Liver (tissue), 8 donors: ENCODE measurements at regions not wholly inside any gene's neighbourhood (a gene's known extent, or its start where the extent isn't known, plus 50 kb on each side); places are given as distances from the start of the nearest gene placed in this dataset.

Source experiments
- DNase-seq: peaks from one replicate; pipeline ENCODE4 v3.0.0-alpha.2; 2017; ENCODE audit warnings: low spot score
- H3K27ac ChIP-seq, 2 donors: one replicate each; pipeline ENCODE4 v1.7.0; 2013; ENCODE audit warnings: inconsistent platforms in 2 of 2, low read length in 2 of 2, control low read depth in 1 of 2, low read depth in 1 of 2, mild to moderate bottlenecking in 1 of 2
- H3K27me3 ChIP-seq, 4 donors: one replicate each; pipeline versions ENCODE4 v1.6.1 to v1.7.0; 2013; ENCODE audit warnings: low read length in 3 of 4, inconsistent platforms in 1 of 4, mild to moderate bottlenecking in 1 of 4, moderate library complexity in 1 of 4; ENCODE audit not compliant: control insufficient read depth in 4 of 4, insufficient read depth in 4 of 4
- H3K36me3 ChIP-seq, 4 donors: one replicate each; pipeline versions ENCODE4 v1.6.1 to v1.7.0; 2013; ENCODE audit warnings: low read length in 3 of 4, mild to moderate bottlenecking in 3 of 4, low read depth in 1 of 4, moderate library complexity in 1 of 4; ENCODE audit not compliant: control insufficient read depth in 4 of 4, insufficient read depth in 3 of 4
- H3K4me1 ChIP-seq, 4 donors: one replicate each; pipeline versions ENCODE4 v1.6.1 to v1.7.0; 2013; ENCODE audit warnings: low read length in 3 of 4, mild to moderate bottlenecking in 3 of 4, moderate library complexity in 1 of 4; ENCODE audit not compliant: control insufficient read depth in 4 of 4, insufficient read depth in 4 of 4
- H3K4me3 ChIP-seq, 3 donors: one replicate each; pipeline versions ENCODE4 v1.6.1 to v1.7.0; 2013; ENCODE audit warnings: low read length in 3 of 3, control low read depth in 1 of 3, low read depth in 1 of 3, mild to moderate bottlenecking in 1 of 3
- H3K9ac ChIP-seq, 2 donors: one replicate each; pipeline ENCODE4 v1.7.0; 2013; ENCODE audit warnings: low read length in 2 of 2, mild to moderate bottlenecking in 2 of 2, moderate library complexity in 2 of 2, control low read depth in 1 of 2, low read depth in 1 of 2
- H3K9me3 ChIP-seq, 4 donors: one replicate each; pipeline versions ENCODE4 v1.6.1 to v1.7.0; 2013; ENCODE audit warnings: low read length in 3 of 4; ENCODE audit not compliant: control insufficient read depth in 4 of 4
- CTCF ChIP-seq: fragments of 150-350 bp; IDR thresholded peaks from 2 replicates; pipeline ENCODE4 v1.5.1; 2017; ENCODE audit warnings: improper control_type of control experiment, low read depth, low read length; ENCODE audit not compliant: missing input control
- EGR1 ChIP-seq, 2 donors: IDR thresholded peaks; 2 replicates each; pipeline ENCODE4 v1.6.1; 2016 to 2018; ENCODE audit warnings: antibody characterized with exemption in 2 of 2, low read depth in 2 of 2
- FOXA1 ChIP-seq: IDR thresholded peaks from 2 replicates; pipeline ENCODE4 v1.6.1; 2016; ENCODE audit warnings: antibody characterized with exemption
- FOXA2 ChIP-seq: IDR thresholded peaks from 2 replicates; pipeline ENCODE4 v1.6.1; 2016; ENCODE audit warnings: antibody characterized with exemption
- GABPA ChIP-seq, 2 donors: IDR thresholded peaks in 1 of 2; conservative IDR thresholded peaks in 1 of 2; 2 replicates each; pipeline ENCODE4 v1.6.1; 2016; ENCODE audit warnings: antibody characterized with exemption in 2 of 2, mild to moderate bottlenecking in 1 of 2, moderate library complexity in 1 of 2
- JUND ChIP-seq, 2 donors: IDR thresholded peaks; 2 replicates each; pipeline ENCODE4 v1.6.1; 2016; ENCODE audit warnings: antibody characterized with exemption in 2 of 2
- NR2F2 ChIP-seq: IDR thresholded peaks from 2 replicates; pipeline ENCODE4 v1.6.1; 2016; ENCODE audit warnings: antibody characterized with exemption
- RAD21 ChIP-seq, 2 donors: IDR thresholded peaks; 2 replicates each; pipeline ENCODE4 v1.6.1; 2016; ENCODE audit warnings: antibody characterized with exemption in 2 of 2, mild to moderate bottlenecking in 2 of 2
- REST ChIP-seq: IDR thresholded peaks from 2 replicates; pipeline ENCODE4 v1.6.1; 2016; ENCODE audit warnings: antibody characterized with exemption, mild to moderate bottlenecking
- SP1 ChIP-seq: IDR thresholded peaks from 2 replicates; pipeline ENCODE4 v1.6.1; 2018; ENCODE audit warnings: antibody characterized with exemption, mild to moderate bottlenecking
- YY1 ChIP-seq: IDR thresholded peaks from 2 replicates; pipeline ENCODE4 v1.6.1; 2016; ENCODE audit warnings: antibody characterized with exemption, mild to moderate bottlenecking
- ZBTB33 ChIP-seq: IDR thresholded peaks from 2 replicates; pipeline ENCODE4 v1.6.1; 2016; ENCODE audit warnings: antibody characterized with exemption
- WGBS: extraction: QIAGEN DNeasy Blood & Tissue Kit; methylation state at CpG from one replicate; pipeline ENCODE4 v1.1.7; 2013; 5-methylcytosine and 5-hydroxymethylcytosine counted together
- donor health status: healthy.
- donor health status: healthy.
- donor health status: healthy.
- donor health status: healthy.
- donor health status: healthy.

- no peaks in the 10 kb centered on the region for H3K36me3 ChIP-seq
- no peak for TF ChIP-seq FOXA2
- TF ChIP-seq JUND (IDR thresholded peaks at IDR 0.05), result no peak
- TF ChIP-seq RAD21 (IDR thresholded peaks at IDR 0.05), result no peak
- no peak for TF ChIP-seq GABPA (IDR thresholded peaks at IDR 0.05 in 1 of 2, conservative IDR thresholded peaks at IDR 0.05 in 1 of 2)
- TF ChIP-seq REST, result no peak
- H3K27ac ChIP-seq, result no peak overlapping the region
- WGBS, result 92% methylated on average over 7 of the region's 7 CpGs
- H3K27me3 ChIP-seq, result no peaks in the 10 kb centered on the region
- H3K4me1 ChIP-seq, result no peaks in the 10 kb centered on the region
- H3K9ac ChIP-seq, result no peak overlapping the region
- no peak overlapping the region for H3K4me3 ChIP-seq
- no peak for DNase-seq
- H3K9me3 ChIP-seq, result peaks cover 0 to 8% (median 3%) of the 10 kb centered on the region in 4 donors
These were observed 195.1 kb downstream of the UBE3A start for GRCh38 chr15:25243800-25244097.

- Histone ChIP-seq H3K4me1 (no peaks in the 10 kb centered on the region), H3K27ac (no peak overlapping the region), H3K9me3 (peaks cover 0 to 10% (median 4%) of the 10 kb centered on the region in 4 donors), H3K9ac (no peak overlapping the region), H3K36me3 (no peaks in the 10 kb centered on the region), H3K27me3 (no peaks in the 10 kb centered on the region), H3K4me3 (no peak overlapping the region)
- TF ChIP-seq RAD21 (IDR thresholded peaks at IDR 0.05), result no peak
- TF ChIP-seq SP1, result no peak
- TF ChIP-seq CTCF, result no peak
- TF ChIP-seq JUND (IDR thresholded peaks at IDR 0.05), result no peak
- no peak for TF ChIP-seq FOXA1
- 86% methylated on average over 15 of the region's 15 CpGs for WGBS
- DNase-seq, result no peak
These were observed 193.9 kb downstream of the UBE3A start for GRCh38 chr15:25244731-25245585.

GRCh38 chr15:25245801-25246622, 192.8 kb downstream of the UBE3A start:
- H3K36me3 ChIP-seq, result no peaks in the 10 kb centered on the region
- H3K27me3 ChIP-seq, result no peaks in the 10 kb centered on the region
- peaks cover 3 to 16% (median 6%) of the 10 kb centered on the region in 4 donors for H3K9me3 ChIP-seq
- no peaks in the 10 kb centered on the region for H3K4me1 ChIP-seq
- peak; percentile 28 for DNase-seq
- H3K27ac ChIP-seq, result no peak overlapping the region
- no peak overlapping the region for H3K4me3 ChIP-seq
- WGBS, result 85% methylated on average over 17 of the region's 17 CpGs
- no peak overlapping the region for H3K9ac ChIP-seq
- TF ChIP-seq YY1 (no peak), CTCF (no peak), GABPA (IDR thresholded peaks at IDR 0.05 in 1 of 2, conservative IDR thresholded peaks at IDR 0.05 in 1 of 2) (no peak), FOXA2 (no peak), EGR1 (IDR thresholded peaks at IDR 0.05; ENCODE audit: low read depth in 2 of 2) (no peak), ZBTB33 (no peak), JUND (IDR thresholded peaks at IDR 0.05) (no peak), NR2F2 (no peak), FOXA1 (no peak)
